UCSD-AML1 (cell line): ENCODE measurements at regions not wholly inside any gene's neighbourhood (a gene's known extent, or its start where the extent isn't known, plus 50 kb on each side); places are given as distances from the start of the nearest gene placed in this dataset.

Experiments used
- DNase-seq: peaks from one replicate; lab custom pipeline; 2025; ENCODE audit not compliant: unreplicated experiment; lab: John Stamatoyannopoulos, UW

DNA sequence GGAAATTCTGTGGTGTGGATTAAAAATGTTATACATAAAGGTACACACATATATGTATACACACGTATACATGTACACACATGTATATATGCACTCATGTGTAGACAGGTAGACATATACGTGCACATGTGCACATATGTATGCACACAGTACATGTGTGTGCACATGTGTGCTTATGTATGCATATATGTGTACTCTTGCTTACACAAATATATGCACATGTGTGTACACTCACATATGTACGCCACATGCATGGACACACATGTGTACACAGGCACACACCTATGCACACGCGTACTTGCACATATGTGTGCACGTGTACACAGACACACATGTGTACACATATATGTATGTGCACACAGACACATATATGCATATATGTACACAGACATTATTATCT, 142.8 kb upstream of the SALL3 start:
- no peak for DNase-seq

DNA sequence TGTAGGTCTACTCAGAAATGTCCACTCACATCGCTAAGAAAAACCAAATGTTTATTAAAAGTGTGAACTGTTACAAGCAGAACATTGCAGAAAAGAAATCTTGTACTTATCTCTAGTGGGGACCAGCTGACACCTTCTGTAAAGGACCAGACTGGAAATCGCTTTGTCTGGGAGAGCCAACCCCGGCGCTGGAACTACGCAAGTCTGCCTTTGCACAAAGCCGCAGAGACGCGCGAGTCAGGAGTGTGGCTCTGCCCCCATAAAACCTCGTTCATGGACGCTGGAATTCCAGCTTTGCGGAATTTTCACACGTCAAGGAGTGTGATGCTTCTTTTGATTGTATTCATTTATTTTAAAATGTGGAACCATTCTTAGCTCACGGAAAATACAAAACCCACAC, 141.9 kb upstream of the SALL3 start:
- DNase-seq, result no peak

DNA sequence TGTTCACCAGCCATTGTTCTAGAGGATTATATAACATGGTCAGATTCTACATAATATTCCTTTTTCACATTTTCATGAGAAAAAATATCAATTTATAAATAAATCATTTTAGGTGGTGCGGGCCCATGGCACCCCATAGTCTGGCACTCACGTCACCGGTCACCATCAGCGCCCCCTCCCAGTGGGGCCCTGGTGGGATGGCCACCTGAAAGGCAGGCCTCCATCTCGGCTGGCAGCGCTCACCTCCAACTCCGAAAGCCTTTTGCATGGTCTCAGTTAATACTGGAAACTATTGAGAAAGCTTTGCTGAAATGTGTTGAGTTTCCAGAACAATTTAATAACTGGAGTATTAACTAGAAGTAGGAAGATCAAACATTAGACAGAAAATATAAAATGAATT, 141.4 kb upstream of the SALL3 start:
- no peak for DNase-seq

DNA sequence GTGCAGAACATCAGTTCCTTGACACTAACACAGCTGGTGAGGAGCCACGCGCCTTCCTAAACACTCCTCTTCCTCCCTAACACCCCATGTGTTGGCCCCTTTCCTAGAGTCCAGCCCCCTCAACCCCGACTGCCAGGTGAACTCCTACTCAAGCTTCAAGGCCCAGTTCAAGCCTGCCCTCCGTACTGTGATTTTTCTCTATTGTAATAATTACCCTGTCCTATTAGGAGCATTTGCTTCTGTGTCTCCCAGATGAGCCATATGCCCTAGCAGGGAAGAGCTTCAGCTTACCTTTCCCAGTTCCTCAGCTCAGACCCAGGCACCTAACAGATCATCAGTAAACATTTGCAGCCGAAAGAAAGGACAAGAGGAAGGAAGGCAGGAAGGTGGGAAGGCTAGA, 130.6 kb upstream of the SALL3 start:
- DNase-seq, result no peak

DNA sequence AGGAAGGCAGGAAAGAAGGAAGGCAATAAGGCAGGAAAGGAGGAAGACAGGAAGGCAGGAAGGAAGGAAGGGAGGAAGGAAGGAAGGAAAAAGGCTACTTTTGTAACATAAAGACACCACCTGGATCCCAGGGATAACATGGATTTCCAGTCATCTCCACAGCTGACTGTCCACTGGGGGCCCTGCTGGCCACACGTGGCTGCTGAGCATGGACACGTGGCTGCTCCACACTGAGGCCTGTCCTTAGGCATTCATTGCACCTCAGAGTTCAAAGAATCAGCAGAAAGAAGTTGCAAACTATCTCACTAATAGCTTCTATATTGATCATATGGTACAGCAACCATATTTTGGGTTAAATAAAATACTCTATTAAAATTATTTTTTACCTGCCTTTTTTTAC, 130.2 kb upstream of the SALL3 start:
- DNase-seq, result no peak

DNA sequence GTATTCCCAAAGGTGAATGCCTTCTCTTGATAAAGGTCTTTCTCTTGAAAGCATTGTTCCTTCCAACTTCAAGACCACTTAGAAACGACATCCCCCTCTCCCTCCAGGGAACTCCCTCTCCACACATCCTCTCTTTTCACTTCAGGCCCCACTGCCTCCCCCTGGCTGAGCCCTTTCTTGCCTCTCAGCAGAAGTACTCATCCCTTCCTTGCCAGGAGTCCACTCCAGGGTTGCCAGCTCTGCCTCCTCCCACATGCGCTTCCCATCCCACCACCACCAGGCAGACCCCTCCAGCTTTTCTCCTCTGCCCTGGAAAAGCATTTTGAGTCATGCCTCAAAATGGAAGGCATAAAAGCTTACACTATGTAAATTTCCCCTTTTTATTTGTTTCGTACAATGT, 126.3 kb upstream of the SALL3 start:
- DNase-seq, result no peak

DNA sequence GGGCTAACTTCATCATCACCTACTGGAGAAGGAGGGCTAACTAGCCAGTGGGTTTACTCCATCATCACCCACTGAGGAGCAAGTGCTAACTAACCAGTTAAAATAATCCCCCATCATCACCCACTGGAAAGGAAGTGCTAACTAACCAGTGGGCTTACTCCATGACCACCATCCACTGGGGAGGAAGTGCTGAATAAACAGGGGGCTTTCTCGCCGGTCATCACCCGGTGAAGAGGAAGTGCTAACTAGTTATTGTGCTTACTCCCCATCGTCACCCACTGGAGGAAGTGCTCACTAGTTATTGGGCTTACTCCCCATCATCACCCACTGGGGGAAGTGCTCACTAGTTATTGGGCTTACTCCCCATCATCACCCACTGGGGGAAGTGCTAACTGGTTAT, 124.4 kb upstream of the SALL3 start:
- no peak for DNase-seq

DNA sequence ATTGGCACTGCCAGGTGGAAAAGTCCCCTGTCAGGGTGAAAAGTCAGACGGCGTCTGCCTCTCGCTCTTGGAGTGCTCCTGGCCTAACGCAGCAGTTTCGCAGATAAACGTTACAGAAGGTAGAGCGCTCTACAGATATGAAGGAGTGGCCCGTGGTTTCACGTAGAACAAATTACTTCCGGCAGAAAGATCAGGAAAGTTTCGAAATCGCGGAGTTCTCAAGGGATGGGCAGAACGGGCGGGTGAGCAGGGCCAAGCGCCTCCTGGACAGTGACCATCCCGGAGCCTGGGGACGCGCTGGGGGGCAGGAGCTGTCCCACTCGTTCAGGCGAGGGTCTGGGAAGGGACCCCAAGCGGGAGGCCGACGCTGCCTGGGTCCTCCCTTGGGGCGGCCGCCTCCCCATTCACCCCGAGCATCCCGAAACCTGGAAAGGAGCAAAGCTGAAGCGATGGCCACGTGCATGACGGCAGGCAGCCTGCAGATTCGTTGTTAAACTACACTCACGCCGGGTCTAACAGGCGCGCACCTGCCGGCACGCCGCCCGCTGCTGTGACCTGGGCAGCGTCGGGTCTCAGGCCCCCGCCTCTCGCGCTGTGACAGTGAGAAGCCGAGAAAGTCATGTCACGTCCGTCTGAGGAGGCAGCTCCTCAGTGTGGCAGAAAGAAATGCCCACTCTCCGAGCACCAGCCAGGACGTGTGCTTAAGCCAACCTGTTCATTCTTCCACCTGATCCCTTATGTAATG, 122.9 kb upstream of the SALL3 start:
- no peak for DNase-seq

DNA sequence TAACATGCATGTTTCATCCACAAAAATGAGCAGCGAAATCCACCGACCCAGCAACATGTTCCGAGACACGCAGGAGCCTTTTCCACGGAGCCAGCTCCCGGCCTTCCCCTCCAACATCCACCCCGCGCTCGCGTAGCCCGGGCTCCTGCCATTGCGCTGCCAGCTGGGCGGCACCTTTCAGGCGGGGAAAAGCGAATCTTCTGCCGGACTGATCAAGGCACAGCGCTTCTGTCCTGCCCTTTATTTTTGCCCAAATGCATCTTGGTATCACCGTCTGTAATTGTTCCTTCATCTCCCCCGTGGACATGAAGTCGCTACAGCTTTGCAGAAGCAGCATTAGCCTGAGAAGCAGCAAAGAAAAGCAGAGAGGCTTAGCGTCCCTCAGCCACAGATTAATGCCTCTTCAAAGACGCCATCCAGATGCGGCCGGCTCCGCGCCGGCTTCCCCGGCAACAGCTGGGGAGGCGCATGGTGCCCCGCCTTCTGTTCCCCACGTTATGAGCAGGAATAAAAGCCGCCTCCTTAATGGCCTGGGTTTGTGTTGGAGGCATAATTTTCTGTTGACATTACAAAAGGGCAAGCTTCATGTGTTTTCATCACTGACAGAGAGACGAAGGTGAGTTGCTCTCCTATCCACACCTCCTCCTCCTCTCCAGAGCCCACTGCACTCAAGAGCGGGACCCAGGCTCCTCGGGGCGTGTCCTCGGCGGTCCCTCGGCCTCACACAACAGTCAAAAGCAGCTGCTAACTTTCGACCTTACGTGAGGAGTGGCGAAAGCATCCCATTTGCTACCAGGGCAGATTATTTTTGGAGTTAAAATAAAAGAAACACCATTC, 122.1 kb upstream of the SALL3 start:
- no peak for DNase-seq

DNA sequence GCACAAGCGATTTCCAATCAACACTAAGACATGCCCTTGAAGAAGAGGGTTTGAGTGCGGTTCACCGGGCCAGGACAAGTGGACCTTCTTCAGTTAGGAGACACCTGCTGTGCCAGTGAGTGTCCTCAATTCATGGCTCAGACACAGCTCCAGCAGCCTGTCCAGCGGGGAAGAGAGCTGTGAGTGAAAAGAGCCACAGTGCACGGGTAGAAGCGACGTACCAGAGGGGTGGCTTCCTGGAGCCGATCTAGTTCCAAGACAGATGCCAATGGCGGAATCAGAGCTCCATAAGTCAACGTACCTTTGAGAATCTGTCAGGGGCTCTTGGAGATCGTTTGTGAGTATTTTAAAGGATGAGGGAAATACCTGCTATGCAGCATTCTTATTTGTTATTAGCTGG, 119.9 kb upstream of the SALL3 start:
- no peak for DNase-seq

DNA sequence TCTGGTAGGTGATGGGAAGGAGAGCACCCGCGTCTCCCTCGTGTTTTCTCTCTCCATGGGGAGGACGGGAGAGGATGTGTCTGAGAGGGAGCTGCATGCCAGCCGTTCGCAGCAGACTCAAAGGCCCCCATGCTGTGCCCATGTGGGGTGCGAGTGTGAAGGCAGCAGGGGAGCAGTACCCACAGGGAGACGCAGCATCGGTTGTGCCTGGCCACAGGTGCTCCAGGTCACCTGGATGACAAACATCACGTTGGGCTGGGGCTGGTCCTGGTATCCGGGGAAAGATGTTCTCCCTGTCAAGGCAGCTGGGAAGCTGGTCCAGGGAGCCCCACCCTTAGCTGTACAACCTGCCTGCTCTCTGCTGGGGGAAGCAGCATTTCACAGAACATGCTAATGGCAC, 119.5 kb upstream of the SALL3 start:
- no peak for DNase-seq

DNA sequence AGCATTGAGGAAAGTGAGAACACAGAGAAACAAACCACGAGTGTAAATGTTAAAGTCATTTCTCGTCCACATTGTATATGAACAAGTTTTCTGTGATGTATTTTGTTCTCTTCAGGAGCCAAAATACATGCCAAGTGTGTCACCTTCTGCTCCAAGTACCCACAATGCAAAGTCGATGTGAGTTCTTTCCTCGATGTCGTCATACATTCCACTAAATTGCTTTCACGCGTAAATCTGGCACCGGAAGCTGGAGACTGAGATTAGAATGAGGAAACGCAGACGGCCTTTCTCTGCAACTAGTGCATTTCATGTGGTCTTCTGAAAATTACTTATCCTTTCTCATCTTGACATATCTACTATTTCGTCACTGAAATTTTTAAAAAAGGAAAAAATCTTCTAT, 118.5 kb upstream of the SALL3 start:
- DNase-seq, result no peak

DNA sequence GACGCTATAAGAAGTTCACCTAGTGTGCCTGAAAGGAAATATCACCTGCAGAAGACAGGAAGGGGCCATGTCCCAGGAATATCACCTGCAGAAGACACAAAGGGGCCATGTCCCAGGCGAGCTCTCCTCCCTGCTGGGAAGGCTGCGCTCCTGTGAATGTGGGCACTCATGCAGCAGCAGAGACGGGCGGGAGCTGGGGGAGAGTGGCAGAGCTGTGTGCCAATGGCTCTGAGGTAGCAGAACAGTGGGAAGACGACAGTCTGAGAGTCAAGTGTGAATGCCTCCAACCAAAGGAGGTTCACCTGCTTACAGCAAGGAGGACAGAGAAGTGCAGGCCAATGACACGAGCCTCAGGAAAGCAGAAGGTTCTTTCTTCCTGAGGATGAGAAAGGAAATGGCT, 117.9 kb upstream of the SALL3 start:
- no peak for DNase-seq

DNA sequence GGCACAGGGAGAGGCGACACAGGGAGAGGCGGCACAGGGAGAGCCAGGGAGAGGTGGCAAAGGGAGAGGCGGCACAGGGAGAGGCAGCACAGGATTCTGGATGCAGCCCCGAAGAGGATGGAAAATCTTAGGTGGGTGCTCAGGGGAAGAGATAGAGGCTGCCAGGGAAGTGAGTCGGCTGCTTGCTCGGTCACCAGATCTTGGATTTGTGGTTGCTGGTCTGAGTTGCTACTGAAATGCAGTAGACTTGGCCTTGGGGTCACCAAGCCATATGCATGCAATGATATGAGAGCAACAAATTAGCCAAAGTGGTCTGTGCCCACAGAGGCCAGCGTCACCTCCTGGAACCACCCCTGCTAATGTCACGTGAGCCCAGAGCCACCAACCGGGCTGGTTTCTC, 117.2 kb upstream of the SALL3 start:
- DNase-seq, result no peak

DNA sequence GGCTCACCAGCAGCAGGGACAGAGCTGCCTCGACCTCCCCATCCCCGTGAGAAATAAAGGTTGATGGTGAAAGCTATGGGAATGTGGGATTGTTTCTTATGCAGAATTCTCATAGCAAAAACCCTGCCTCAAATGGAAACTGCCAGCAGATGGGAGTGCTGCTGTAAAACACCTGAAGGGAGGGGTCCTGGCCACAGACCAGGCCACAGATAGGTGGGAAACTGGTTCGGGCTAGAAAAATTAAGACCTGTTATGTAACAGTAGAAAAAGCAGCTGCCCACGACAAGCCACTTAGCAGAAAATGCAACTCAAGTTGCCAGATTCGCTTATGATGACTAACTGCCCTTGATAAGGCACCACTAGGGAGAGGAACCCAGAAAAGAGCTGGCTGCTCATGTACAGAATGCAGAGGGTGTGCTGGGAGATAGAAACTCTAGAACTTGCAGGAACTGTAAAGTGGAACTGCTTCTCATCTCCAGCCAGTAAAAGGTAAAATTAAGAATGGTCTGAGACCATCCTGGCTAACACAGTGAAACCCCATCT, 114.5 kb upstream of the SALL3 start:
- no peak for DNase-seq

DNA sequence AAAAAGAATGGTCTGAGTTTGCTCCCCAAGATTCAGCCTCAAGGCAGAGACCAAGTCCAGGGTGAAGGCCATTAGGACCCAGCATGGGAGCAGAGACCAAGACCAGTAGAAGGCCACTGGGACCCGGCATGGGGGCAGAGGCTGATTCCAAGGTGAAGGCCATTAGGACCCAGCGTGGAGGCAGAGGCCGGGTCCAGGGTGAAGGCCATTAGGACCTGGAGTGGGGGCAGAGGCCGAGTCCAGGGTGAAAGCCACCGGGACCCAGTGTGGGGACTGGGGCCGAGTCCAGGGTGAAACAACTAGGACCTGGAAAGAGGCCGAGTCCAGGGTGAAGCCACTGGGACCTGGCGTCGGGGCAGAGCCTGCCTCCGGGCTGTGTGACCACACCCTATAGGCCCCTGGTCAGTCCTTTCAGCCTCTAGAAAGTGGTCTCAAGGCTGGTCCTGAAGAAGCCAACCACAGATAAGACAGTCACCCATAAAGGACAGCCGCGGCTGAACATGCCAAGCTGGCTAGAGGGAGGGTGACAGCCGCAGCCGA, 113.8 kb upstream of the SALL3 start:
- no peak for DNase-seq

DNA sequence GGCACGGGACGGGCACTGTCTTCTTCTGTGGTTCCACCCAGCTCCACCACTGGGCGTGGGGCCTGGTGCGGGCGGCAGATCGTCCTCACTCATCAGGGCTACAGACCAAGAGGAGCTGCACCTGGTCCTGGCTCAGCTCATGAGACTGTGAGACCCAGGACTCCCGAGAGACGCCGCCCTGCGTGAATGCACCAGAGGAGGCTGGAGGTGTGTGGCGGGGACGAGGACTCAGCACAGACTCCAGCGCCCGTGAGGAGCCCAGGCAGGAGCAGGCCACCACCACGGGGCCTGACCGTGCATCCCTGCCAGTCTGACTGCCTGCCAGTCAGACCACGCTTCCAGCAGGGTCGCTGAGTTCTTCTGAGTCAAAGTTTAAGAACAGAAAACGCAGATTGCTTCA, 112.5 kb upstream of the SALL3 start:
- DNase-seq, result no peak

DNA sequence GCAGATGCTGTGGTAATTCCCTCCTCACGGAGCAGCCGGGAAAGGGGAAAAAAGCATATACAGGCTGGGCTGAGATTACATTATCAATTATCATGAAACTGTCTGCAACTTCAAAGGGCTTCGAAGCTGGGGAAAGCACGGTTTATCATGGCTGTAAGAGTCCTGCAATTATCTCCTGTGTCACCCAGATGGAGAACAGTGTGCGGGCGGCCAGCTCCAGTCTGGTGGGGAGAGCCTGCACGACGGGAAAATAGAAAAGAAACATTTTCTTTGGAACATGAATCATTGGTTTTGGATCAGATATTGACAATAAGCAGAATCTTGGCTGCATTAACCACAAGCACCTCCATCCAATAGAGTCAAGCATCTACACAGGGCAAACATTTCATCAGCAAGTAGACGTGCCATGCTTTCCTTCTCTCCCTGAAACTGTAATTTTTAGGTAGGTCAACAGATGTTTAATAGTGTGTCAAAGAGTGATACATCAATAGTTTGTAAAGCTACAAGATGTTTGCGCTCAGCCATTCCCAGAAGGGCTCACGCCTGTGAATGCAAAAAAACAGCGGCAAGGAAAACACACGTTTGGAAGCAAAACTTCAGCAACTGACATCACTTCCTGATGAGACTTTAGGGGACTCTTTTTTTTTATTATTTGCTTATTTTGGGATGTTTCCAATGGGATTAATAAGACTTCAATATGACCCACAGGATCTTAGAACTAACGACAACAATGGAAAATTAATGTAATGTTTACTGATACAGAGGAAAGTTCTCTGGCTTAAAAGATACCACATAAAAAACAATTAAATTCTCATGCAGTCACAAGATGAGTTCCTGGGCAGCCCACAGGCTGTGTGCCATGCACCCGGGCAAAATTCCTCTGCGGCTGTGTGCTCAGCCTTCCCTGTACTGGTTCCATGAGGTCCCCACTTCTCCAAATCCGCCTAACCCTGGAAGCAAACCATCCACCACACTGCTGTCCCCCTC, 111.0 kb upstream of the SALL3 start:
- no peak for DNase-seq

DNA sequence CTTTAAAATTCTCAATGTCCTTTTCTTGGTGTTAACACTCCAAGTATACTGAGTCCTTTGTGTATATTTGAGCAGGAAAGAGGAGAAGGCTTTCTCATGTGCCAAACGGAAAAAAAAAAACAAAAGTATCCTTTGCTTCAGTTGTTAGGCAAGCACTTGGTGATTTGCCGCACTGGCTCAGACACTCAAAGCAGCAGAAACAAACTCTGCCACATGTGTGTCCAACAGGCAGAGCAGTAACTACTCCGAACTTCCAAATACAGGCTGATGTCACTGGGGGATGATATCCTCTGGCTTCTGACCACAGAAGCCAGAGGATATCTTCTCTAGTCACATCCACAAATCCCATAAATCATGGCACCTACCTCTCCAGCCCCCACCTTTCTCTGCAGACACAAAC, 108.0 kb upstream of the SALL3 start:
- DNase-seq, result no peak

DNA sequence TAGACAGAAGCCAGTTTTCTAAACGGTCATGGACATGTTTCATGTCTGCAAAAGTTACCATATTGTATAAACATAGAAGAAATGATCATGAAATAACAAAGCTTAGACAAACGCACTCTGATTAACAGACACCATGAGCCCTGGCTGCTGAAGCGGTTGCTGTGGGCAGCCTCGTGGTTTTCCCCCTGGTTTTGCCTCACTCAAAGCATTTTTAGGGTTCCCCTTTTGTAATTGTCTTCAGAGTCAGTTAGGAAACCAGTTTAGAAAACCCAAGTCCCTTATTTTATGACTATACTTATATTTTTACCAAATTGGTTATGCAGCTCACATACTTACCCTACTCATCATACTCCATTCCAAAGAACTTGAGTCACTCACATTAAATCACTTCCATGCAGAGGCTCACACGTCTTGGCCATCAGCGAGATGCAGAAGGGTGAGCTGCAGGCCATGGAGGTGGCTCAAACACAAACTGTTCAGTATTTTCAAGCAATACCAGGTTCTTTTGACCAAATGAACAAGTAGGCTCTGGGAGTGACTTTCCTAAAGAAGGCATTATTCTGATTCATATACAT, 105.6 kb upstream of the SALL3 start:
- DNase-seq, result no peak
